ENCODE measurements at regions not wholly inside any gene's neighbourhood (a gene's known extent, or its start where the extent isn't known, plus 50 kb on each side); places are given as distances from the start of the nearest gene placed in this dataset.

- TF ChIP-seq CTCF (conservative IDR thresholded peaks at IDR 0.05) (no peak), ZFX (IDR thresholded peaks at IDR 0.05) (no peak)
Observed at GRCh38 chr6:101090281-101090680, 209.2 kb upstream of the ASCC3 start.

Data from C4-2B (cell line).